Liver (tissue), 8 donors: ENCODE measurements at regions not wholly inside any gene's neighbourhood (a gene's known extent, or its start where the extent isn't known, plus 50 kb on each side); places are given as distances from the start of the nearest gene placed in this dataset.

ENCODE experiments used
- DNase-seq: peaks from one replicate; pipeline ENCODE4 v3.0.0-alpha.2; 2017; ENCODE audit warnings: low spot score
- H3K27ac ChIP-seq, 2 donors: one replicate each; pipeline ENCODE4 v1.7.0; 2013; ENCODE audit warnings: inconsistent platforms in 2 of 2, low read length in 2 of 2, control low read depth in 1 of 2, low read depth in 1 of 2, mild to moderate bottlenecking in 1 of 2
- H3K27me3 ChIP-seq, 4 donors: one replicate each; pipeline versions ENCODE4 v1.6.1 to v1.7.0; 2013; ENCODE audit warnings: low read length in 3 of 4, inconsistent platforms in 1 of 4, mild to moderate bottlenecking in 1 of 4, moderate library complexity in 1 of 4; ENCODE audit not compliant: control insufficient read depth in 4 of 4, insufficient read depth in 4 of 4
- H3K36me3 ChIP-seq, 4 donors: one replicate each; pipeline versions ENCODE4 v1.6.1 to v1.7.0; 2013; ENCODE audit warnings: low read length in 3 of 4, mild to moderate bottlenecking in 3 of 4, low read depth in 1 of 4, moderate library complexity in 1 of 4; ENCODE audit not compliant: control insufficient read depth in 4 of 4, insufficient read depth in 3 of 4
- H3K4me1 ChIP-seq, 4 donors: one replicate each; pipeline versions ENCODE4 v1.6.1 to v1.7.0; 2013; ENCODE audit warnings: low read length in 3 of 4, mild to moderate bottlenecking in 3 of 4, moderate library complexity in 1 of 4; ENCODE audit not compliant: control insufficient read depth in 4 of 4, insufficient read depth in 4 of 4
- H3K4me3 ChIP-seq, 3 donors: one replicate each; pipeline versions ENCODE4 v1.6.1 to v1.7.0; 2013; ENCODE audit warnings: low read length in 3 of 3, control low read depth in 1 of 3, low read depth in 1 of 3, mild to moderate bottlenecking in 1 of 3
- H3K9ac ChIP-seq, 2 donors: one replicate each; pipeline ENCODE4 v1.7.0; 2013; ENCODE audit warnings: low read length in 2 of 2, mild to moderate bottlenecking in 2 of 2, moderate library complexity in 2 of 2, control low read depth in 1 of 2, low read depth in 1 of 2
- H3K9me3 ChIP-seq, 4 donors: one replicate each; pipeline versions ENCODE4 v1.6.1 to v1.7.0; 2013; ENCODE audit warnings: low read length in 3 of 4; ENCODE audit not compliant: control insufficient read depth in 4 of 4
- EGR1 ChIP-seq, 2 donors: IDR thresholded peaks; 2 replicates each; pipeline ENCODE4 v1.6.1; 2016 to 2018; ENCODE audit warnings: antibody characterized with exemption in 2 of 2, low read depth in 2 of 2
- FOXA1 ChIP-seq: IDR thresholded peaks from 2 replicates; pipeline ENCODE4 v1.6.1; 2016; ENCODE audit warnings: antibody characterized with exemption
- FOXA2 ChIP-seq: IDR thresholded peaks from 2 replicates; pipeline ENCODE4 v1.6.1; 2016; ENCODE audit warnings: antibody characterized with exemption
- GABPA ChIP-seq, 2 donors: IDR thresholded peaks in 1 of 2; conservative IDR thresholded peaks in 1 of 2; 2 replicates each; pipeline ENCODE4 v1.6.1; 2016; ENCODE audit warnings: antibody characterized with exemption in 2 of 2, mild to moderate bottlenecking in 1 of 2, moderate library complexity in 1 of 2
- HNF4A ChIP-seq, 2 donors: conservative IDR thresholded peaks; 2 replicates each; pipeline ENCODE4 v1.6.1; 2016; ENCODE audit warnings: antibody characterized with exemption in 2 of 2, mild to moderate bottlenecking in 2 of 2
- HNF4G ChIP-seq: IDR thresholded peaks from 2 replicates; pipeline ENCODE4 v1.6.1; 2016; ENCODE audit warnings: antibody characterized with exemption
- JUND ChIP-seq, 2 donors: IDR thresholded peaks; 2 replicates each; pipeline ENCODE4 v1.6.1; 2016; ENCODE audit warnings: antibody characterized with exemption in 2 of 2
- NR2F2 ChIP-seq: IDR thresholded peaks from 2 replicates; pipeline ENCODE4 v1.6.1; 2016; ENCODE audit warnings: antibody characterized with exemption
- RAD21 ChIP-seq, 2 donors: IDR thresholded peaks; 2 replicates each; pipeline ENCODE4 v1.6.1; 2016; ENCODE audit warnings: antibody characterized with exemption in 2 of 2, mild to moderate bottlenecking in 2 of 2
- RXRA ChIP-seq, 2 donors: IDR thresholded peaks; 2 replicates each; pipeline ENCODE4 v1.6.1; 2017 to 2018; ENCODE audit warnings: antibody characterized with exemption in 2 of 2, mild to moderate bottlenecking in 1 of 2
- SP1 ChIP-seq: IDR thresholded peaks from 2 replicates; pipeline ENCODE4 v1.6.1; 2018; ENCODE audit warnings: antibody characterized with exemption, mild to moderate bottlenecking
- TAF1 ChIP-seq: conservative IDR thresholded peaks from 2 replicates; pipeline ENCODE4 v1.6.1; 2016; ENCODE audit warnings: antibody characterized with exemption, mild to moderate bottlenecking
- YY1 ChIP-seq: IDR thresholded peaks from 2 replicates; pipeline ENCODE4 v1.6.1; 2016; ENCODE audit warnings: antibody characterized with exemption, mild to moderate bottlenecking
- WGBS: extraction: QIAGEN DNeasy Blood & Tissue Kit; methylation state at CpG from one replicate; pipeline ENCODE4 v1.1.7; 2013; 5-methylcytosine and 5-hydroxymethylcytosine counted together
- TF ChIP-seq, protein P1 (sequence below): IDR thresholded peaks from 2 replicates; pipeline ENCODE4 v1.6.1; 2016; ENCODE audit warnings: antibody characterized with exemption
- TF ChIP-seq, protein P2 (sequence below): IDR thresholded peaks from 2 replicates; pipeline ENCODE4 v1.6.1; 2016; ENCODE audit warnings: antibody characterized with exemption
- TF ChIP-seq, protein P3 (sequence below): fragments of 150-350 bp; IDR thresholded peaks from 2 replicates; pipeline ENCODE4 v1.5.1; 2017; ENCODE audit warnings: improper control_type of control experiment, low read depth, low read length; ENCODE audit not compliant: missing input control
- TF ChIP-seq, protein P4 (sequence below): IDR thresholded peaks from 2 replicates; pipeline ENCODE4 v1.6.1; 2016; ENCODE audit warnings: antibody characterized with exemption, mild to moderate bottlenecking
- TF ChIP-seq, protein P5 (sequence below): IDR thresholded peaks from 2 replicates; pipeline ENCODE4 v1.6.1; 2016; ENCODE audit warnings: antibody characterized with exemption
- donor health status: healthy.
- donor health status: healthy.
- donor health status: healthy.
- donor health status: healthy.
- donor health status: healthy.

DNA sequence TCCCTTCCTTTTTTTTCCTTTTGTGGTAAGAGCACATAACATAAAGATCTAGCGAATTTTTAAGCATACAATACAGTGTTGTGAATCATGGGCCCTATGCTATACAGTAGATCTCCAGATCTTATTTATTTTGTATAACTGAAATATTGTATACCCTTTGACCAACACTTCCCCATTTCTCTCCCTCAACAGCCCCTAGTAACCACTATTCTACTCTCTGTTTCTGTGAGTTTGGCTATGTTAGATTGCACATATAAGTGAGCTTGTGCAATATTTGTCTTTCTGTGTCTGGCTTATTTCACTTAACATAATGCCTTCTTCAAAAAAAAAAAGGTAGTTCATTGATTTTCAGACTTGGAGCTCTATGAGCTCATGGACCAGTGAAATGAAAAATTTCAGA is 180.5 kb downstream of the C11orf91 start:
- 44% methylated on average over 1 of the region's 1 CpG for WGBS
- no peaks in the 10 kb centered on the region for H3K36me3 ChIP-seq

More for the DNA sequence above, 180.5 kb downstream of the C11orf91 start:
- Histone ChIP-seq H3K4me3 (no peak overlapping the region), H3K27ac (no peak overlapping the region), H3K27me3 (peaks cover 0 to 5% (median 0%) of the 10 kb centered on the region in 4 donors), H3K9me3 (peaks cover 0 to 1% (median 0%) of the 10 kb centered on the region in 4 donors), H3K4me1 (no peaks in the 10 kb centered on the region), H3K9ac (no peak overlapping the region)
- DNase-seq = no peak
- TF ChIP-seq YY1 = no peak
- TF ChIP-seq, protein P1, sequence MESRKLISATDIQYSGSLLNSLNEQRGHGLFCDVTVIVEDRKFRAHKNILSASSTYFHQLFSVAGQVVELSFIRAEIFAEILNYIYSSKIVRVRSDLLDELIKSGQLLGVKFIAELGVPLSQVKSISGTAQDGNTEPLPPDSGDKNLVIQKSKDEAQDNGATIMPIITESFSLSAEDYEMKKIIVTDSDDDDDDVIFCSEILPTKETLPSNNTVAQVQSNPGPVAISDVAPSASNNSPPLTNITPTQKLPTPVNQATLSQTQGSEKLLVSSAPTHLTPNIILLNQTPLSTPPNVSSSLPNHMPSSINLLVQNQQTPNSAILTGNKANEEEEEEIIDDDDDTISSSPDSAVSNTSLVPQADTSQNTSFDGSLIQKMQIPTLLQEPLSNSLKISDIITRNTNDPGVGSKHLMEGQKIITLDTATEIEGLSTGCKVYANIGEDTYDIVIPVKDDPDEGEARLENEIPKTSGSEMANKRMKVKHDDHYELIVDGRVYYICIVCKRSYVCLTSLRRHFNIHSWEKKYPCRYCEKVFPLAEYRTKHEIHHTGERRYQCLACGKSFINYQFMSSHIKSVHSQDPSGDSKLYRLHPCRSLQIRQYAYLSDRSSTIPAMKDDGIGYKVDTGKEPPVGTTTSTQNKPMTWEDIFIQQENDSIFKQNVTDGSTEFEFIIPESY = no peak
- no peak for TF ChIP-seq FOXA2
- TF ChIP-seq JUND (IDR thresholded peaks at IDR 0.05) = no peak
- TF ChIP-seq, protein P2, sequence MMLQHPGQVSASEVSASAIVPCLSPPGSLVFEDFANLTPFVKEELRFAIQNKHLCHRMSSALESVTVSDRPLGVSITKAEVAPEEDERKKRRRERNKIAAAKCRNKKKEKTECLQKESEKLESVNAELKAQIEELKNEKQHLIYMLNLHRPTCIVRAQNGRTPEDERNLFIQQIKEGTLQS = no peak
- no peak for TF ChIP-seq EGR1 (IDR thresholded peaks at IDR 0.05; ENCODE audit: low read depth in 2 of 2)
- no peak for TF ChIP-seq HNF4A (conservative IDR thresholded peaks at IDR 0.05)
- TF ChIP-seq, protein P3, sequence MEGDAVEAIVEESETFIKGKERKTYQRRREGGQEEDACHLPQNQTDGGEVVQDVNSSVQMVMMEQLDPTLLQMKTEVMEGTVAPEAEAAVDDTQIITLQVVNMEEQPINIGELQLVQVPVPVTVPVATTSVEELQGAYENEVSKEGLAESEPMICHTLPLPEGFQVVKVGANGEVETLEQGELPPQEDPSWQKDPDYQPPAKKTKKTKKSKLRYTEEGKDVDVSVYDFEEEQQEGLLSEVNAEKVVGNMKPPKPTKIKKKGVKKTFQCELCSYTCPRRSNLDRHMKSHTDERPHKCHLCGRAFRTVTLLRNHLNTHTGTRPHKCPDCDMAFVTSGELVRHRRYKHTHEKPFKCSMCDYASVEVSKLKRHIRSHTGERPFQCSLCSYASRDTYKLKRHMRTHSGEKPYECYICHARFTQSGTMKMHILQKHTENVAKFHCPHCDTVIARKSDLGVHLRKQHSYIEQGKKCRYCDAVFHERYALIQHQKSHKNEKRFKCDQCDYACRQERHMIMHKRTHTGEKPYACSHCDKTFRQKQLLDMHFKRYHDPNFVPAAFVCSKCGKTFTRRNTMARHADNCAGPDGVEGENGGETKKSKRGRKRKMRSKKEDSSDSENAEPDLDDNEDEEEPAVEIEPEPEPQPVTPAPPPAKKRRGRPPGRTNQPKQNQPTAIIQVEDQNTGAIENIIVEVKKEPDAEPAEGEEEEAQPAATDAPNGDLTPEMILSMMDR = no peak
- no peak for TF ChIP-seq TAF1
- TF ChIP-seq RAD21 (IDR thresholded peaks at IDR 0.05) = no peak
- TF ChIP-seq FOXA1 = no peak
- TF ChIP-seq SP1 = no peak
- TF ChIP-seq, protein P4, sequence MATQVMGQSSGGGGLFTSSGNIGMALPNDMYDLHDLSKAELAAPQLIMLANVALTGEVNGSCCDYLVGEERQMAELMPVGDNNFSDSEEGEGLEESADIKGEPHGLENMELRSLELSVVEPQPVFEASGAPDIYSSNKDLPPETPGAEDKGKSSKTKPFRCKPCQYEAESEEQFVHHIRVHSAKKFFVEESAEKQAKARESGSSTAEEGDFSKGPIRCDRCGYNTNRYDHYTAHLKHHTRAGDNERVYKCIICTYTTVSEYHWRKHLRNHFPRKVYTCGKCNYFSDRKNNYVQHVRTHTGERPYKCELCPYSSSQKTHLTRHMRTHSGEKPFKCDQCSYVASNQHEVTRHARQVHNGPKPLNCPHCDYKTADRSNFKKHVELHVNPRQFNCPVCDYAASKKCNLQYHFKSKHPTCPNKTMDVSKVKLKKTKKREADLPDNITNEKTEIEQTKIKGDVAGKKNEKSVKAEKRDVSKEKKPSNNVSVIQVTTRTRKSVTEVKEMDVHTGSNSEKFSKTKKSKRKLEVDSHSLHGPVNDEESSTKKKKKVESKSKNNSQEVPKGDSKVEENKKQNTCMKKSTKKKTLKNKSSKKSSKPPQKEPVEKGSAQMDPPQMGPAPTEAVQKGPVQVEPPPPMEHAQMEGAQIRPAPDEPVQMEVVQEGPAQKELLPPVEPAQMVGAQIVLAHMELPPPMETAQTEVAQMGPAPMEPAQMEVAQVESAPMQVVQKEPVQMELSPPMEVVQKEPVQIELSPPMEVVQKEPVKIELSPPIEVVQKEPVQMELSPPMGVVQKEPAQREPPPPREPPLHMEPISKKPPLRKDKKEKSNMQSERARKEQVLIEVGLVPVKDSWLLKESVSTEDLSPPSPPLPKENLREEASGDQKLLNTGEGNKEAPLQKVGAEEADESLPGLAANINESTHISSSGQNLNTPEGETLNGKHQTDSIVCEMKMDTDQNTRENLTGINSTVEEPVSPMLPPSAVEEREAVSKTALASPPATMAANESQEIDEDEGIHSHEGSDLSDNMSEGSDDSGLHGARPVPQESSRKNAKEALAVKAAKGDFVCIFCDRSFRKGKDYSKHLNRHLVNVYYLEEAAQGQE = no peak
- TF ChIP-seq GABPA (IDR thresholded peaks at IDR 0.05 in 1 of 2, conservative IDR thresholded peaks at IDR 0.05 in 1 of 2) = no peak
- no peak for TF ChIP-seq NR2F2
- TF ChIP-seq RXRA (IDR thresholded peaks at IDR 0.05) = no peak
- TF ChIP-seq, protein P5, sequence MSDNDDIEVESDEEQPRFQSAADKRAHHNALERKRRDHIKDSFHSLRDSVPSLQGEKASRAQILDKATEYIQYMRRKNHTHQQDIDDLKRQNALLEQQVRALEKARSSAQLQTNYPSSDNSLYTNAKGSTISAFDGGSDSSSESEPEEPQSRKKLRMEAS = no peak
- no peak for TF ChIP-seq HNF4G
